ENCODE measurements at regions not wholly inside any gene's neighbourhood (a gene's known extent, or its start where the extent isn't known, plus 50 kb on each side); places are given as distances from the start of the nearest gene placed in this dataset.

DNA sequence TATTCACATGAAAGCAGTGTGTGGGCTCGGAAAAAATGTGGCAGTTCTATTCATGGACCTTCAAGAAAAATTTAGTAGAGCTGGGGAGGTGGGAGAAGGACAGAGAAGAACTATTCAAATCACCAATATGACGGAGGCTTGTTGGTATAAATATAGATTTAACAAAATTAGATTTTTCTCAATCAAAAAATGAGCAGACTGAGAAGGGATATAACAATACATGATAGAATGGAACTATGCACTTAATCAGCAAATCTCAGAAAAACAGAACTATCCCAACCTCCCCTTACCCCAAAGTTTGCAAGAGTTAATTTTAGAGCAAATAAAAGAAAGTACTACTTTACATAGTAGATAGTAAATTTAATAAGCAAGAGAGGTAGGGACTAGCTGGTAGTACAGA, 194.6 kb upstream of the BCL6 start:
- DNase-seq = no peak

DNA sequence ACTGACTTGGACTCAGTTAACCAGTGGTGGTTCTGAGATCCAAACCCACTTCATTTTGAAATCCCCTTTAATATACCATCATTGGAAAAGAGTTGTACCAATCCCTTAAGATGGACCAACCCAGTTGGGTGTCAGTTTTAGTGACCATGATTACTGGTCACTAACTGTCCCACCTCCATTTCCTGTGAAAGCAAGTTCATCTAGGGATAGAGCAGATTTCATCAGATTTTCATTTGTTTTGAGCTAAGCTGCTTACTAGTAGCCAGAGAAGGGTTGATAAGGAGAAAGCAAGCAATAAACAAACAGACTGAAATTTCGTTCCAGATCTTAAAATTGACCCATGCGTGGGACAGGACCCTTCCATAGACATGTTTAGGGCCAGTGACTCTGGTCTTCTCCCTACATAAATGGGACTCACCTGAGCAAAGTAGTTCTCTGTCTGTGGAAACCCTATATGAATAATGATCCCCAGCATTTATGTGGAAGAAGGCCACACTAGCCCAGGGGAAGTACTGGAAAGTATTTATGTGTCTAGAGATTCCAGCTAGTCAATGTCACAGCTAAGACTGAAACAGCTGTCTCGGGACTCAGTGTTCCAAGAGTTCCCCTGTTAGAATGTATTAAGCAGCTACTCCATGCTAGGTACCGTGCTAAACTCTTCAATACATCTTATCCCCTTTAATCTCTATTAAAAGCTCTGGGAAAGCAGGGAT, 196.0 kb upstream of the BCL6 start:
- DNase-seq = no peak

DNA sequence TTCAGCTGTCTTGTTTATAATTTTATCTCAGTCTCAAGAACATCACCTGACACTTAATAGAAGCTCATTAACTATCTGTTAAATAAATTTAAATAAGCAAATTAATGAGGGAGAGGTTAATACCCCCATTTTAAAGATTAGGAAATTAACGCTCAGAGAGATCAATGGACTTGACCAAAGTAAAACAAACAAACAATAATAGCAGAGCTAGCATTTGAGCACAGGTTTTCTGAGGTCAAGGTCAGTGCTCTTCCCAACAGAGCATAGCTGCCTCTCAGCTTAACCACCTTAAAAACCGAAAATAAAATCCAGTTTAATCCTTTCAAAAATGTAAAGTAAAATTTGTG, 196.6 kb upstream of the BCL6 start:
- DNase-seq = no peak

DNA sequence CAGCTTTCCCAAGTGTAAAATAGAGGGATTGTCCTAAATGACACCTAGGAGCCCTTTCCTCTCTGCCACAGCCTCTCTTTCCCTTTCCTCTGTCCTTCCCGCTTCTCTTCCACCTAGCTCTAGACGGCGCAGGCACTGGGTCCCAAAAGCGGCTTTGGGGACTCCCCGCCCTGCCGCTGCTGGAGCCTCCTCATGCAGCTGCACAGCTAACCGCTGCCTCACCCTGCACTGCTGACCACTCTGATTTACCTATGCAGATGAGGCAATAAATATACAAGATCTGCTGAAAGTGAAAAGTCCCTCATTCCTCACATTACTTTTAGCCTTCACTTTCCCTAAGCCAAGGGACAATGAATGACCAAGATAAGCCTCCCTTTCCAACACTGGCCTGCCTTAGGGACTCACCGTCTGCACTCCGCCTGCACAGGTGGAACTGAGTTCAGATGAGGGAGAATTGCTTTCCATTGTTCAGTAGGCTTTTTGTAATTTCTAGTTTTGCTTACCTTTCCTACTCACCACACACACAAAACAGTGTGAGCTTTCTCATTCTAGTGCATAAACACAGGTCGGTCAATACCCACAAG, 197.5 kb upstream of the BCL6 start:
- DNase-seq = no peak

DNA sequence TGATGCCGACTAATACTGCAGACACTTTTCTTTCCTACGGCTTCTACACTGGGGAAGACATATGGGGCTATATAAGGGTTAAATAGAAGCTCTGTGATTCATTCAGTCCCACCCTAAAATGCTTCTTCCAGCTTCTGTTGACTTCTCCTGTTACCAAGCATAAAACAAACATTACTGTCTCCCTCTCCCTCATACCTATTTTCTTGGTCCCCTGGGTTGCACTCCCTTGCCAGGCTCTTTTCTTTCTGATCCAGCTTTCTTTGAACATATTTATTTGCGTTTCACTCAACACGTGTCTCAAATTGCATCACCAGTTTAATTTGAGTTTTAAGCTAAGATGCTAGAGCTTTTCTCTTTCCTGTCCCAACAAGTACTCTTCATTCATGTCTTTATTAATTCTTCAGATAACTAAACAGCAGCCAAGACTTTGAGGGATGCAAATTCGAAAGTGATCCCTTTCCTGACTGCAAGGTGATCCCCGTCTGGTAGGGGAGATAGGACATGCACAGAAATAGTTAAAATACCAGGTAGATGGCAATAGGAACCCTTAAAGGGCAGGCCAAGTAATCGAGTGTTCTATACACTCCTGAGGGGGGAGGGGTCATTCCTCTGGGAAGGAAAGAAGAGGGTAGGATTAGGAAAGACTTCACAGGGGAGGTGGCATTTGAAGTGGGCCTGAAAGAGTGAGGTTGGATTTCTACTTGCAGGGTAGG, 198.6 kb upstream of the BCL6 start:
- DNase-seq = no peak

DNA sequence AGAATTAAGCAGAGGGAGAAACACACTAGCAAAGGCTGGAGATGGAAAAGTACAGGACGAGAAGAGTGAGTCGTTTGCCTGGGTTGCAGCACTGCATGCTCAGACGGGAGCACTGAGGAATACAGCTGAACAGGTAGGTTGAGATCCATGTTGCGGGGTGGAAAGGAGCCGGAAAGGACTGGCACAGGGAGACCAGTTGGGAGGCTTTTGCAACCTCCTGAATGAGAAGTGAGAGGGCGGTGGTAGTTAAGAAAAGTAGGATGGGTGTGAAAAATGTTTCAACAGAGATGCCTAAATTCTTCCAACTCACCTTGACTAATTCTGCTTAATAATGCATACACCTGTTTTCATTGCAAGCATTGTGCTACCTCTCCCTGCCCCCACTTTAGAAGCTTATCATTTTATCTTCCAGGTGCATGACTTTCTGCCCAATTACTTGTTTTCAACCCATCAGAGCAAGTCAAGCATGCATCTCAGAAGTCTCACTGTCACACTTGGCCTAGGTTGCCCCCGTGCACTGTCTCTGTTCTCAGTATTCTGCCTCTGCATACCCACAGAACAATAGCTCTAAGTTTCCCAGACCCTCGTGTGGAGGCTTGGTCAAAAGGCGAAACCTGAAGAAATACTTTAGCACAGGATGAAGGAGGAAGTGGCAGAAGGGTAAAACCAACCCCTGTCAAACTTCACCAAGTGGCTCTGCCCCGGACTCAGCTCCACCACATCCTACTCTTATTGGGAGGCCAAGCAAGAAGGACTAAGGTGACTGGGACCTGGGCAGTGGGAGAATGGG, 199.3 kb upstream of the BCL6 start:
- DNase-seq = no peak

DNA sequence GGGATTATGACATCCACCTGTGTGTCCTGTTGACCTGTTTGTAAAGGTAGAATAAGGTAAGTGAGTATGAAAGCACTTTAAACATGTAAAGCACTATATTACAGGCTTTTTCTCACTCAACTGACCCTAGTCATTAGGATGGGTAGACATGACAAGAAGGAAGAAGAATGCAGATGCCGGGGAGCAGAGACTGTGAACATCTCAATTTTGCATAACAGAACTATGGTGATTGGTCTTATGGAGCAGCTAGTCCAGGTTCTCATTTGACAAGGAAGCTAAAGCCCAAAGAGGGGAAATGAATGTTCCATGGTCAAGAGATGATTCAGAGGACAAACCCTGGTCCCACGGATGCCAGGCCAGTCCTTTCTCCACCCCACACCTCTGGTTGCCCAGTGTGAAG, 200.1 kb upstream of the BCL6 start:
- DNase-seq = no peak

DNA sequence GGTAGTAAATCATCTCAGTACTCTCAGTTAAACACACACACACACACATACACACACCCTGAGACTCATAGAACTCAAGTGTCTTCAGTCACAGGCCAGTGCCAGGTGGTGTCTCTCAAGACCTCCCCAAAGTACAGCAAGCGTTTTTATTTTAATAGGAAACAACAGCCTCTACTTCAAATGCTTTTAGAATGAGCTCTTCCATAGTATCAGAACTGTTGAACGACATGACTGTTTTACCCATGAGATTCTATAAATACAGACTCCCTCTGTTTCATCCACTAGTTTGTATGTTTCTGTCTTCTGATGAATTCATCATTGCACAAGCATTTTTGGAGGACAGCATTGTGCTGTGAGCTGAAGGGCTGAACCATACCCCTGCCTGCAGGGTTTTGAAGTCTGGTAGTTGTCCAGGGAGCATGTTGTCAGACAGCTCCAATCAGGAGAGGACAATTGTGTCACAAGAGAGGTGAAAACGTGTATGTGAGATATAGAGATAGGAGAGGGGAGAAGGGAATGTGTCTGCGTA, 201.0 kb upstream of the BCL6 start:
- no peak for DNase-seq

DNA sequence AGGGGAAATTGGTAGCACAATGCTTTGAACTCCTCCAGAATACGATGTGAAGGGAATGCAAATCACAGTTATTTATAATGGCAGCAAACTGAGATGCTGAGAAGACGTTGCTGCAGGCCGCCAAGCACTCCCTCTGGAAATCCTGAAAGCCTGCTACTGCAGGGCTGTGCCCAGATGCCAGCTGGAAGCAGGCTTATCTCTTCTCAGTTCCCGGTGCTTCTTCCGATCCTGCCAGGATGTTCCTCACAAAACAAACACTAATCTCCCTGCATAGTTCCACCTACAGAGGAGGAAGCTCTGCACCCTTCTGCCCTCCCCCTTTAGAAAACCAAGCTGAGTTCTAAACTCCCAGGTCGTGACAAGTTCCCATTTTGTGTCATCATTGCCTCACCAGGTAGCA, 201.7 kb upstream of the BCL6 start:
- no peak for DNase-seq

DNA sequence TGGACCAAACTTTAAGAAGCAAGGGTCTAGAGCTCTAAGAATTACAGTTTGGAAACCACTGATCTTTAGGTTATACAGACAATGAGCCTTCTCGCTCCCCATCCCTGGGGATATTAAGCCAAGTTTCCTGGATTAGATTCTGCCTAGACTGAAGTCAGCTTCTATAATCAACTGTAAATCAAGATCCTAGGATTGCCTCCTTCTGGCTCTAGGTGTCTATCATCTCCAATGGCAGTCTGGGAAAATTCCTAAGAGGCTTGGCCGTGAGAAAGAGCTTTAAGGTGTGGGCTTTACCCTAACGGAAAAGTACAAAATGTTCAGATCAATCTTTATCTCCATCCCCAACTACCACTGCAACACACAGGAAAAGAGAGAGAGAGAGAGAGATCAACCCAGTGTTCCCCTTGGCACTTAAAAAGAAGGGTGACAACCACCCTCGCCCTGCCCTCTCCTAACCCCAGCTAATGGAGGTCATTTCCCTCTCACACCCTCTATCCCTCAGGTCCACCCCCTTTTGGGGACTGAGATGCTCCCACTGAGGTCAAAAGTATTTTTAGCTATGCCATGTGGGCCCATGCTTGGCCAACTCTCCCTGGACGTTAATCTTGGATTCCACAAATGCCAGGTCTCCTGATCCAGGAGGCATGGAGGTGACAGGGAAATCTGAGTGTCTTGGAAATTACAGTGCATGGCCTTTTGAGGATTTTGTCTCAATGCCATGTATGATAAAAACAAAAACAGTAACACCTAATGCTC, 202.8 kb upstream of the BCL6 start:
- no peak for DNase-seq

DNA sequence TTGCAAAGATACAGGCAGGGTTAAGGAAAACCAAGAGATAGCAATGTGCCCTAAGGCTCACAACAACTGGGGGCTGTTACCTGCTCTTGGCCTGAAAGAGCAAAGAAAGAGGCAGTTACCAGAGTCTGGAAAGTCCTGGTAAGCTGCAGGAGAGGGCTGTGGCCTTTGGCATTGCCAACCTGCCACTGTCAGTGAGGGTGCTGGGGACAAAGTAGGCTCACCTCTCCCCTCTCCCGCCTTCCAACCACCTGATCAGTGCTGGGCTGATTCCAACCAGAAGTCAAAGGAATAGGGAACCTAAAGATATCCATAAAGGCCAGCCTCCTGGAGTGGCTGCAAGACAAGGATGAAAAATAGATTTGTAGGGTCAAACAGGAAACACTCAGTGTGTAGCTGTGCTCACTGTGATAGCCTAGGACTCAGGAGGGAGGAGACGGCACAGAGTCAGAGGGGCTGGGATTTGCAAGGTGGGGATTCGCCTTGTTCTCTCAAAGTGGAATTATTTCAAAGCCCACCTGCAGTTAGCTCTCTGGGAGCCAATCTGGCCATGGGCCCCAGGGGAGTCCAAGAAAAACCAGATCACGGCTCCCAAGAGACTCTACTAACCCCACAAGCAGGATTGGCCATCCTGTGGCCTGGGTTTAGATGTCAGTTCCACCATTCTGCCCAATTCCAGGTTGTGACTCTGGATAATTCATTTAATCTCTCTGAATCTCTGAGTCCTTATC, 204.0 kb upstream of the BCL6 start:
- DNase-seq = no peak

DNA sequence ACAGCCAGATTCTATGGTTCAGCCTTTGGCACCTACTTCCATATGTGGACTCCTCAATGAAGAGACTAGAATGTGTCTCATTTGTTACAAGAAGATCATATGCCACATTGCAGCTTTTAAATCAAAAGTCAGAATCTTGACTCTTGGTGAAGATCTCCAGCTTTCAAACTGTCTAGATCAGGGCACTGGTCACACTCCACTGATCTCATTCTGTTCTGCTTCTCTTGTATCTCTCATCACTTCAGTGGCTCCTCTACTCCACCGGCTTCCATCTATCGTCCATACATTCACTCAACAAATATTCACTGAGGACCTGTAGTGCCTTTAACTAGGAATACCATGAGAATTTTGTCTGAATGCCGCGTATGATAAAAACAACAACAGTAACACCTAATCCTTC, 203.3 kb upstream of the LPP start:
- DNase-seq = no peak

DNA sequence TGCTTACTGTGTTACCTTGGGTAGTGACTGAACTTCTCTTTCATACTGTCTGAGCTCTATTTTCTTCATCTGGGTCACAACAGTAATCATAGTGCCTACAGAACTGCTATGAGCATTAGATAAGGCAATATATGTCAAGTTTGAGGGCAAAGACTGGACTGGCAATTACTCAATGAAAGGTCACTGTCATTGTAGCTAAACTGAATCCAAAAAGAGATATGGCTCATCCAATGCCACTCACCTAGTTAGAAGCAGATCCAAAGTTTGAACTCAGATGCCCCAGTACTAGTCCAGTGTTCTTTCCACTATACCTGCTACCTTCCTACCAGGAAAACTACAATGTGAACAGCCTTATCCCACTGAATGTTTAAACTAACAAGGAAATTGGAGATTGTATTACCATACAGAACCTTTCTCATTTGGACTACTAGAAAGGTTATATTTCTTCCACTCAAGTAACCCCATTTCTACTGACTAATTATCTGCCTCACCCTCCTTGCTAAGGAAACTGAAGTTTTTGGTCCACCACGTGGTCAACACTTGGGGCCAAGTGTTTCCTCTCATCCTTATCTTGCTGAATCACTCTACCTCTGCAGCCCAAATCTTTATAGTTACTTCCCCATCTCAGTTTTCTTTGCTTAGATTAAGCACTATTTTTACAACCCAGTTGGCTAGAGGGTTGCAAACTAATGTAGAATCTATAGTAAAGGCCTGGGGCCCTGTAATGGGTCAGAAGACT, 202.3 kb upstream of the LPP start:
- DNase-seq = no peak

DNA sequence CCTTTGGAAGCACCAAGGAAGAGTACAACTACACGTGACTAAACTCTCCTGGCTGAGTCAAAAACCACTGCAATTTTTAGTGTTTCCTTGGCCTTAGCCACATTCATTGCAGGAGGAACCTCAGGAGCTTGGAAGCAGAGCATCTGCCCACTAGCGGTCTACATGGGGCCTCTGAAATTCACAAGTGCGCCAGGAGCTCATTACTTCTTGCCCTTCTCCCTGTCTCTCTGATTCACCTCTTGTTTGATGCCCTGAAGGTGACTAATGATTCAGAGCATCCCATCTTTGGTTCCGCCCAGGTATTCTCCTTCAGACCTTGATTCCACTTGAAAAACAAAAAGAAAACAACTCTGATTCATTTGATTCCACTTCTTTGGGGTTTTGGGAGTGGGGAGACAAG, 201.1 kb upstream of the LPP start:
- DNase-seq = no peak

DNA sequence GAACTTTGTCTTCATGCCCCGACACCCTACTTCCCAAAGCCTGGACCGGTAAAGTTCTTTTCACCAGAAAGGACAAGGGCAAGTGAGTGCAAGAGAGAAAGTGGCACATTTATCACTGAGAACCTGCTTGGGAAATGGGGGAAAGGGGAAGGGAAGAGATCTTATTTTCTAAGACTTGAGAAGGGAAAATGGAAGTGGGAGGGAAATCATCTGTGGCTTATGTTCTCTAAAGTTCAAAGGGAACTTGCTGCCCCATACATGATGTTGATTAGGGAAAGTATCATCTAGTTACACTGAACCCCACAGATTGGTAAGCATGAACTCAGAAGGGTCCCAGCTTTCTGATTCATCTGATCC, 199.5 kb upstream of the LPP start:
- no peak for DNase-seq

DNA sequence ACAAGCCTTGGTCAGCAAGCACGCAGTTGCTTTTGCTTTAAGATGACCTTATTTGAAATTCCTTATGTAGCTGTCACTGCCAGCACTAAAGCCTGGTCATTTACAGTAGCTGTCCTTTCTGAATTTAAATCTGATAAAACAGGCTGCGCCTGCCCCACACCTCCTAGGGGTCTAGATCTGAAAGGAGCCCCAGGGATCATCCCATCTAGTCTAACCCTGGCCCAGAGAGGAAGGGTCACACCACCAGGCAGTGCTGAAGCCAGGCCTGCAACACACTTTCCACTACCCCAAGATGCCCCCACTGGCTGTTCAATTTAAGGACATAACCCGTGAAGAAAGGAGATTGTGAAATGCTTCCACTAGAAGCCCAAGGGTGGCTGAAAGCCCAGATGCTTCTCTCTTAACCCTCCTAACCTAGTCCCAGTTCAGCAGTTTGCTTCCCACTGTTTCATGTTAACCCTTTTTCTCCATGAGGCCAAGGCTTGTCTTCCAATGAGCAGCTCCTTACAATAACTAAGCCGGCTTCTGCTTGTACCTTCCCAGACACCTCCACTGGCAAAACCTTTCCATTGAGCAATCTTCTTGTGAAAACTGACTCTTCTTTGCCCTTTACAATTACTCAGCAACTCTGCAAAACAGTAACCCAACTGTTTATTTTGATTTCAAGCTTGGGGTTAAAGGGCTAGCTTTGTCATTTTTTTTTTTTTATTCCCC, 198.9 kb upstream of the LPP start:
- DNase-seq = no peak

DNA sequence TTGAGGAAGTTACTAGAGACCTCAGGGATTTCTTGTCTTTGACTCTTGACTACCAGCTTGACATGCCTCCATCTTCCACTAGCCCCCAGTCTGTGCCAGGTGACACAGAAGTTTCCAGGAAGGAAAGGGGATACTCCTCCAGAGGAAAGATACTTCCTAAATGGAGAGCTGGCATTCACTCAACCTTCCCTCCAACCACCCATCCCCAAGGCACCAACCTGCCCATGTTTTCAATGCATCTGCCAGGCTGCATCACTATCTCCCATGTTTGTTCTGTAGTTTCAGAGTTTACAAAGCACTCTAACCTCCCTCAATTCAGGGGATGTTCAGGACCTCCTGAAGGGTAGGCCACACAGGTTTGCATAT, 198.4 kb upstream of the LPP start:
- DNase-seq = no peak

DNA sequence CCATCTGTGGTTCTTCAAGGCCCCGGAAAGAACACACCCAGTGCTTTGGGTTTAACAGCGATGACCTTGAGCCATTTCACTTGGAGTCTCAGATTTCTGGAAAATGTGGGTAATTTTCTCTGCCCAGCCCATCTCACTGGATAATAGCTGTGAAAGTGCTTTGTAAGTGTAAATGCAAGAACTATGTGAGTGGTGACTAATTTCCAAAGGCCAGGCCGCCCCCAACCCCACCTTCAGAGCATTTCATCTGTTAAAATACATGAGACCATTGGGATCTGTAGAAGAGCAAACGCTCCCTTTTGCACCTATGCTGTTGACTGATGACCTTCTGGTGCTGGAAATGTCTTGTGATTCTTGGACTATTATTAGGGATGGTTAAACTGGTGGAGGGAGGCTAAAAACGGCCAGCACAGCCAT, 196.8 kb upstream of the LPP start:
- peak; percentile 63 for DNase-seq

DNA sequence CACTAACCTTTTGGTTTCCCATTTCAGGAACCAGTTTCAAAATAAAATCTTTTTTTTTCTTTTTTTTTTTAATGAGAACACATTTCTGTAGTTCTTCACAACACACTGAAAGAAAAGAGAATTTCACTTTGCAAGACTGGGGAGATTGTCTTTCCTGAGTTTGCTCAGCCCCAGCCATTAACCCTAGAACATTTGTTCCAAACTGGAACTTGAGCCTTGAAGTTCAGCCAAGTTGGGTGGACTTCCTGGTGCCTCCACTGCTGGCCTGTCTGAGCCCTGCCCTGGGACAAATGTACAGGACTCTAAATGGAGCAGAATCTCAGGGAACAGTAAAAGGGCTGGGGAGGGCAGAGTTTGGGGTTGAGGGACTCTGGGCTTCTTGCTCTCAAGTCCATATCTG, 196.4 kb upstream of the LPP start:
- no peak for DNase-seq

DNA sequence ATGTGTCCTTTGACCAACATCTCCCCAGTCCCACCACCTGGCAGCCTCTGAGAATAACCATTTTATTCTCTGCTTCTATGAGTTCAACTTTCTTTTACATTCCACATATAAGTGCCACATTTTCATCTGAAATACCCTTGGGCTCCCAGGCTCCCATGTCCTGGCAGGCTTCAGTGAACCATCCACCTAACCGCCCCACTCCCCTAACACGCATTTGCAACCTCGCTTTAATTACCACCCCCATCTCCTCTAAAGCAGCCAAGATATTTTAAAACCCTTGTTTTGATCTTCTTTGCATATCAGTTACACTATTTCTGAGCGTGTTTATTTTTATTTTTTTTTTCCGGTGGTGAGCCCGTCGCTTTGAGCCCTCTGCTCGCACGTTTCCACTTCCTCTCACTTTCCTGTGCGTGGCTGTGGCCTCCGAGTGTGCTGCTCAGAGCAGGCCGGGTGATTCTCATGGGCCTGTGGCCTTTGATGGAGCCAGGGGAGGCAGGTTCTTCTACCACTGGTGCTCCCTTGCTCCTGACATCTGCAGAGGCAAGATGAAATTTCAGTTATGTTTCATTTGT, 195.4 kb upstream of the LPP start:
- DNase-seq = no peak

DNA sequence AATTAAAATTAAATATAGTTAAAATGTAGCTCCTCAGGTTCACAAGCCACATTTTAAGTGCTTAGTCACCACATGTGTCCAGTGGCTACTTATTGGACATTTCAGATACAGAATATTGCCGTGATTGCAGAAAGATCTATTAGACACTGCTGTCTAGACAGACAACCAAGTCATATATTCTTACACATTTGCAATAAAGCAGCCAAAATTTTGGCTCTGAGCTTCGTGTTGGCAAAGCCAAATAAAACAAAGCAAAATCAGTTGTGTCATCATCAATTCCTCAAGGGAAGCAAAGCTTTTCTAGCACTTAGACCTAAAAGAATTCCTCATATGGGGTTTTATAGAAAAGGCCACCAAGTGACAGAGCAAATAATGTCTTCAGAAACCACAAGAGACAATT, 193.1 kb upstream of the LPP start:
- DNase-seq = no peak
